ENCODE measurements at regions not wholly inside any gene's neighbourhood (a gene's known extent, or its start where the extent isn't known, plus 50 kb on each side); places are given as distances from the start of the nearest gene placed in this dataset.
A peak's percentile ranks its signal among the peaks of the same experiment; 100 is the strongest.

DNA sequence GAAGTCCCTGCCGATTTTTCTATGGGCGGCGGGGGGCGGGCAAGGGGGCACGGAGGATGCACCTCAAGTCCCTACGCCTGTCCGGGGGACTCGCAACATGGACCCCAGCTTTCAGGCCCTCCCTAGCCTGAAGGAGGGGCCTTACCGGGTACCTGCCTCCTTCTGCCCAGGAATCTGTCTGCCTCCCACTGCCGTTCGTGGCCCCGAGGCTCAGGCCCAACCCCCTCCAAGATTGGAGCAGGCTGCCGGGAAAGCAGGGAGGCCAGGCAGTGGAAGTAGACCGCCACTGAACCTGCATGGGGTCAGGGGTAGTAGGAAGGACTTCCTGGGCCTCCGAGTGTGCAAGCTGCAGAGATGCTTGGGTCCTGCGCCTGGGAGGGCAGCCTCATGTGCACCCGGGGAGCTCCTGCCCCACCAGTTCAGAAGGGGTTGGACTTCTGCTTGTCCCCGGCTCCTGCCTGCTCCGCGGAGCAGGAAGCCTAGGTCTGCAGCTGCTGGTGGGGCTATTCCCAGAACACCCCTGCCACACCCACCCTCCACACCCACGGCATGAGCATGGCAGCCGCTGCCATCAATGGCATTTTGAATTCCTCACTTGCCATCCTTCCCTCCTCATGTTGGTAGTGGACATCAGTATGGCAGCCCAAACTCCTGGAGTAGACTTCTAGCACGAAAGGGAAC lies 1312.7 kb upstream of the ACO1 start:
- DNase-seq = no peak

- DNase-seq = no peak
Measured at GRCh38 chr9:31078175-31078574, 1306.3 kb upstream of the ACO1 start.

GRCh38 chr9:31084350-31084749 lies 1300.1 kb upstream of the ACO1 start:
- no peak for DNase-seq

- no peak for DNase-seq
Measured at GRCh38 chr9:31089549-31090221, 1294.8 kb upstream of the ACO1 start.

GRCh38 chr9:31100311-31100710 lies 1284.1 kb upstream of the ACO1 start:
- no peak for DNase-seq

DNA sequence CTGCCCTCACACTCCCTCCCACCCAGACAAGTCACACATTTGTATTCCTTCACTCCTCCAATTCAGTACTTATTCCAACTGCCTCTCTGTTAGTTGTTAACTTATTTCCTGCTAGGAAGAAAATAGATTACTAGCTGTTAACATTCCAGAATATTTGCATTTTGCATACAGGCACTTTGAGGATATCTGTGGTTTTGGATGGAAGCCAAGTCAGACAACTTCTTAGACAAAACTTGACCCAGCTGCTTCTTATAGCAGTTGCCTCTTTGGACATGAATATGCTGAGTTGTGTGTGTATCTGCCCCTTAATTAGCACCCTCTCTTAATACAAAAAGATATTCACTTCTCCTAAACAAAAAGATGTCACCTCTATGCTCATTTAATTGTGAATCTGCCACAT lies 1280.6 kb upstream of the ACO1 start:
- DNase-seq = no peak

DNA sequence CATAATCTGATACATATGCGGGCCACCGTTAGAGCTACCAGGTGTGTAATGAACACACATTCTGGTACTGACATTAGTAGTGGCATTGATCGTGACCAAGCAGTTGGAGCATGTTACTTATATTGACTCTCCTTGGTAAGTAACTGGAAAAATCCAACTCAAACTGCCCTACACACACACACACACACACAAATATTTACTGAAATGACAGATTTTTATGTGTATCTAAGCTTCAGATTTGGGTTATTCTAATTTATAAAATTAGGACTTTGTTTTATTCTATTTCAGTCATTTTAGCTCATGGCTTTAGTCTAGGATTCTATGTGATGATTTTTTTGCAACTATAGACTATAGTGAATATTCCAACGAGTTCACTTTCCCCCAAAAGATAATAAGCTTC lies 1280.2 kb upstream of the ACO1 start:
- DNase-seq = no peak

DNA sequence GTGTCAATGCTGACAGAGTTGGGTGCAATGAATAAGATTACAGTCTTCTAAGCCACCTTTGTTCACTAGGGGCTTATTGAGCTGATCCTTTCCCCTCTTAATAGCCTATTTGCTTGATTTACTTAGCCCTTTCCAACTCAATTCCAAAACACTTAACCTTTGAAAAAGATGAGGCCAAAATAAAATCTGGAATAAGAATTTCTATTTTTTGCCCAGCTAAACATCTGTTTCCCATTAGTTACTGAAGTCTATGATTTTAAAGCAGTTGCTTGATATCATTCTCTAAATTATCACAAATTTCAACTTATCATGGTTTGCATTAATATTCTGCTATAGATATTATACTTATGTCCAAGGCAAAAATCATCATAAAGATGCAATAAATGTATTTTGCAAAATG lies 1272.0 kb upstream of the ACO1 start:
- DNase-seq = no peak

DNA sequence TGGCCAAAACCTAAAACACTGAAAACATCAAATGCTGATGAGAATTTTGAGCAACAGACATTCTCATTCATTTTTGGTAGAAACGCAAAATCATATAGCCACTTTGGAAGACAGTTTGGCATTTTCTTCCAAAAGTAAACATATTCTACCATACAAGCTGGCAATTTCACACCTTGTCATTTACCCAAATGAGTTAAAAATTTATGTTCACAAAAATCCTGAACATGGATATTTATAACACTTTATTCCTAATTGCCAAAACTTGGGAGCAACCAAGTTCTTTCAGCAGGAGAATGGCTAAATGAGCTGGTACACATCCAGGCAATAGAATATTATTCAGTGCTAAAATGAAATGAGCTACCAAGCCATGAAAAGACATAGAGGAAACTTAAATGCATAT lies 1270.1 kb upstream of the ACO1 start:
- DNase-seq = no peak

DNA sequence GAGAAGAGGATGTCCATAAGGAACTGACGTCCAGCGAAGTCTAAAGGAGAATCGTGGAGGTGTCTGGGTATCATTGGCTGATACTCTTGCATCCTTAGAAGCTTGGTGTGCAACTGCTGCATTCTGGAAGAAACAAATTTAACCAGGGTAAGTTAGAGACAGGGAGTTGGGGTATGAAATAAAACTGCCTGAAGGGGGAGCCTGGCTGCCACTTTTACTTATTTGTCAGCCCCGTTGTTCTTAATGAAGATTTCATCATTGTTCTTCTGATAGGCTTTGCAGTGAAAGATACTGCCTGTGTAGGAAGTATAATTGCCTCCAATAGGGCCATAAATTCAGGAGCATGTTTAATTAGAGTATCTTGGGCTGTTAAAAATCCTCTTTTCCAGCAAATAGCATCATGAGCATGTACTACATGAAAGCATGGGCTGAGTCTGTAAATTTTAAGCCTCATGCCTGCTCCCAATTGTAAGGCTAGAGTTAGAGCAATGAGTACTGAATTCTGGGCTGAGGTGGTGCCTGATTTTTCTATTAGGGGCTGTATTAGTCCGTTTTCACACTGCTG lies 1264.5 kb upstream of the ACO1 start:
- DNase-seq = peak; percentile 22 to 38 (median 22)

DNA sequence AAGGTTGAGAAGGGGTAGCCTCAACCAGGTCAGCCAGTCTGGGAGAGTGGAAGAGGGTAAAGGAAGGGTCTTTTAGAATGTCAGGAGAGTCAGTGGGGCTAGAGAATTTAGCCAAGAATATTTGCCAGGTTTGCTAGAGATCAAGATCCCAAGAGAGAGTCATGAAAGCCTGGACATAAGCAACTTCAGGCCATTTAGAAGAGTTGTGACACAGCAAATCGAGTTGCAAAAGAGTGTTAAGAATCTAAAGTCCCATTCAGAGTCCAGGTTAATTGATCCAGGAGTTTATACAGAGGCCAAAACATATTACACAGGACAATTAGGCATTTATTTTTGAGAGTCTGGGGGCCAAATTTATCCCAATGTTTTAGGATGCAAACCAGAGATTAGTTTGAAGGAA lies 1260.1 kb upstream of the ACO1 start:
- DNase-seq = no peak

DNA sequence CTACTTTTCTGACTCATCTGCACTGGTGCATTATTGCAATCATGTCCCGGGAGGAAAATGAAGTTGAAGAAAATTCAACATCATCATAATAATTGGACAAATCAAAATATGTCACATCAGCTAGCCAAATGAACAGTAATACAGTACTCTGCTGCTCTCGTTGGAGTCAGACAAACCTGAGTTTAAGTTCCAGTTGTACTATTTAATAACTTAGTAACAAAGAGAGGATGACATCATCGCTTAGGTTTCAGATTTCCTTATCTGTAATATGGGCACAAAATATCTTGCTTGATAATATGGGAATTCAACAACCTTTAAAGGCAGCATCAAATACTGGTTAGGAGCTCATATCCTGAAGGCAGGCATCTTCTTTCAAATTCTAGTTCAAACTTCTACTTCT lies 1248.9 kb upstream of the ACO1 start:
- DNase-seq = no peak

DNA sequence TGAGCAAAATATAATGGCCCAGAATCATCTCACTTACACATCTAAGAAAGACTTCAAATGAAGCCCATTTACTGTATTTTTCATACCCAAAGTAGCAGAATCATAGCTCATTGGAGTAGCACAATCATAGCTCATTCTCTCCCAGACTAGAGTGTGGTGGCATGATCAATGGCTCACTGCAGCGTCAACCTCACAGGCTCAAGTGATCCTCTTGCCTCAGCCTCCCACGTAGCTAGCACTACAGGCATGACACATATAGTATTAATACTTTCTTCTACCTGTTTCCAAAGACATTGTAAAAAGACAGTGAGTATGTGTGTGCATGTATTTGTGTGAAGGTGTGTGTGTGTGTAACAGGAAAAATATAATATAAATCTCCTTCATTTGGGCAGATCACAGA lies 1247.9 kb upstream of the ACO1 start:
- DNase-seq = no peak

GRCh38 chr9:31137176-31138160 lies 1247.0 kb upstream of the ACO1 start:
- no peak for DNase-seq

GRCh38 chr9:31140316-31140715 lies 1244.1 kb upstream of the ACO1 start:
- DNase-seq = peak in 2 of 3 donors; percentile 1 to 7

DNA sequence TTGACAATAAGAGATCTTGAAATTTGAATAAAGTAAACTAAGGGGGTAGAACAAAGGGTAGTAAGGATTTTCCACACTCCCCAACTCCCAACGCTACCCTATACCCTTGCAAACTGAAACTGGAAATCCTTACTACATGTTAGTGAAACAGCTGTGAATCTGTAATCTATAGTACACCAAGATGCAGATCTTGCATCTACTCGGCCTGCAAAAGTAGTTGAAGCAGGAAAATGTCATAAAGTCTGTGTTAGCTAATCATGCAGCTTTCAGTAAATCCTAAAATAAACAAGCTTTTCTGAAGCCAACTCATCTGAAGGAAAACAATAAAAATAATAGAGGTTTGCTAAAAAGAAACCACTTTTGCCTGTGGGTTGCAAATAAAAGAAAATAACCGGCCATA lies 1242.0 kb upstream of the ACO1 start:
- DNase-seq = no peak

GRCh38 chr9:31144614-31145013 lies 1239.8 kb upstream of the ACO1 start:
- no peak for DNase-seq

- DNase-seq = no peak
Measured at GRCh38 chr9:31146485-31147166, 1237.8 kb upstream of the ACO1 start.

DNA sequence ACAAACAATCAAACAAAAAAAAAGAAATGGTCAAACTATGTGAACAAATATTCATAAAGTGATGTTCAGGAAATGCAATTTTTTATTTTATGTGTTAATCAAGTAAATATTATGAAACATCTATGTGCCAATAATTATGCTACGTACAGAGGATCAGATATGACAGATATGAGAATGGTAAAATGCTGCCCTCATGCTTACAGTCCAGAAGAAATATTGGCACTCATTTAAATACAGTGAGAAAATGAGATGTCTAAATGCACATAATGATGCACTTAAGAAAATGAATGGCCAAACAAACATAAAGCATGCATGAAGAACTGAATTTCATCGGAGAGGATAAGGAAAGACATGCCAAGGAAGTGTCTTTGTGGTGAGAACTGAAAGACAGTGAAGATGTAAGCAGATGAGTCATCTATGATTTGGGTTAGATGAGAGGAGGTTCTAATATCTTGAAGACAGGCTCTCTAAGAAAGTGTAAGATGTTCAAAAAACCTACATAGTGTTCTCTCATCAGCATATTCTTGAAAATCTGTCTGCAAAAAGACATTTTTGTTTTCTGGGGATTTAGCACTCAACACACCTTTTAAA lies 1231.1 kb upstream of the ACO1 start:
- DNase-seq = no peak

- DNase-seq = peak in 1 of 3 donors; percentile 12
Measured at GRCh38 chr9:31166516-31166915, 1217.9 kb upstream of the ACO1 start.

DNA sequence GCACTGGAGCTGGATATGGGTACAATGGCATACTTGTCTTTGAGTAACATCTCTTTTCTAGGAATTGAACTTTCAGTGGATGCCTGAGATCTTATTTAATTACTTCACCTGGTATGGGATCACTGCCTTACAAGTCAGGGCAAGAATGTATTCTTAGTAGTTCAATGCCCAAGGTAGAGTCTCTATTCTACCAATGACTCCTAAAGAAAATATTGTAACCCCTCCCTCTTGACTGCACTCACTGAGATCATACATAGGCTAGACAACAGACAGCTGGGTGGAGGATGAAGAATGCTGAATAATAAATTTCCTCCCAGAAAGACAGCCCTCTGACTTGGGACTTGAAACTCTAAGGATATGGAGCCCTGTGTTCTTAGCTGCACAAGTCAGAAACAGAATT lies 1216.3 kb upstream of the ACO1 start:
- DNase-seq = no peak

DNA sequence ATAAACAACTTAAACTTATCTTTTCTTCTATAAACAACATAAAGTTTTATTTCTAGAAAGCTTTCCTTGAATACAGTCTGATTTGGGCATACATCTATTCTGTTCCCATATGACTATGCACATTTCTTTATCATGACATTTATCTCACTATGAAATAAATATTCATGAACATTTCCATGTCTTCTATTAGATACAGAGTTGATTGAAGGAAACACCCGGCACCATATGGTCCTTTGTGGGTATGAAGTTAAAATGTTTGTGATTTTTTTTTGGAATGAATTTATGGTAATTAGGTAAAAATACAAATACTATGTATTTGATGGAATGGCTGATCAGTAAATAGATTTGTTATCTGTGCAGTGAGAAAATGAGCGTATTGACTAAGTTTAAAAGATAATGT lies 1209.8 kb upstream of the ACO1 start:
- DNase-seq = no peak

Measured in suppressor macrophage treated with lipopolysaccharide for 1 hour (primary cell).